Keratinocyte (primary cell): ENCODE measurements at regions not wholly inside any gene's neighbourhood (a gene's known extent, or its start where the extent isn't known, plus 50 kb on each side); places are given as distances from the start of the nearest gene placed in this dataset.

Experiments used
- DNase-seq: peaks from one replicate; pipeline ENCODE4 v3.0.0-alpha.2; 2011; ENCODE audit warnings: low read depth, missing footprints, low spot score
- FAIRE-seq: peaks from 2 replicates; lab custom pipeline; 2011; peaks lifted over from hg19 to GRCh38; lab: Jason Lieb, UNC
- H2AFZ ChIP-seq: 2 replicates; pipeline ENCODE4 v1.6.0; 2012; ENCODE audit warnings: low read length, control low read depth, inconsistent platforms; ENCODE audit not compliant: control insufficient read depth
- H3K27ac ChIP-seq: 2 replicates; pipeline ENCODE4 v1.5.1; 2011; ENCODE audit warnings: low read length; ENCODE audit not compliant: control insufficient read depth, insufficient read depth
- H3K27me3 ChIP-seq: 3 replicates; pipeline ENCODE4 v1.6.0; 2011; ENCODE audit warnings: low read length; ENCODE audit not compliant: control insufficient read depth, insufficient read depth; ENCODE audit errors: extremely low read depth
- H3K36me3 ChIP-seq, 2 experiments: 2 replicates in 1 of 2; 3 replicates in 1 of 2; pipeline ENCODE4 v1.5.1; 2011; ENCODE audit warnings: low read length in 2 of 2, mild to moderate bottlenecking in 1 of 2; ENCODE audit not compliant: control insufficient read depth in 2 of 2, insufficient read depth in 2 of 2; ENCODE audit errors: extremely low read depth in 1 of 2
- H3K4me1 ChIP-seq: 3 replicates; pipeline ENCODE4 v1.5.1; 2011; ENCODE audit warnings: low read length; ENCODE audit not compliant: control insufficient read depth, insufficient read depth; ENCODE audit errors: extremely low read depth
- H3K4me2 ChIP-seq: 3 replicates; pipeline ENCODE4 v1.6.0; 2011; ENCODE audit warnings: low read depth, low read length; ENCODE audit not compliant: control insufficient read depth, insufficient read depth; ENCODE audit errors: extremely low read depth
- H3K4me3 ChIP-seq, 3 experiments: fragments of 200-600 bp in 1 of 3; sonication (generic) in 1 of 3; 2 replicates in 2 of 3; 3 replicates in 1 of 3; pipeline ENCODE4 v1.5.1; 2011 to 2016; ENCODE audit warnings: low read length in 3 of 3, mild to moderate bottlenecking in 3 of 3, control low read depth in 2 of 3, inconsistent platforms in 1 of 3, low read depth in 1 of 3, mixed read lengths in 1 of 3, mixed run types in 1 of 3, moderate library complexity in 1 of 3; ENCODE audit not compliant: control insufficient read depth in 2 of 3, insufficient read depth in 2 of 3; ENCODE audit errors: extremely low read depth in 1 of 3
- H3K79me2 ChIP-seq: 2 replicates; pipeline ENCODE4 v1.6.0; 2012; ENCODE audit warnings: low read length; ENCODE audit not compliant: control insufficient read depth, insufficient read depth
- H3K9ac ChIP-seq: 3 replicates; pipeline ENCODE4 v1.6.0; 2011; ENCODE audit warnings: low read length; ENCODE audit not compliant: control insufficient read depth, insufficient read depth; ENCODE audit errors: extremely low read depth
- H3K9me1 ChIP-seq: 3 replicates; pipeline ENCODE4 v1.6.0; 2011; ENCODE audit warnings: low read length; ENCODE audit not compliant: control insufficient read depth, insufficient read depth; ENCODE audit errors: extremely low read depth
- H3K9me3 ChIP-seq: 2 replicates; pipeline ENCODE4 v1.5.1; 2012; ENCODE audit warnings: low read depth, low read length; ENCODE audit not compliant: control insufficient read depth
- H4K20me1 ChIP-seq: 3 replicates; pipeline ENCODE4 v1.6.0; 2011; ENCODE audit warnings: low read length; ENCODE audit not compliant: control insufficient read depth, insufficient read depth; ENCODE audit errors: extremely low read depth
- EZH2 ChIP-seq: IDR thresholded peaks from one replicate; pipeline ENCODE4 v1.6.1; 2012; ENCODE audit warnings: inconsistent platforms, mild to moderate bottlenecking, low read length, moderate library complexity
- dilution Hi-C: fragments of 300-500 bp; cut with MboI; formaldehyde crosslinking; loops from one replicate; pipeline ENCODE4 v1.7.0; 2020; ENCODE audit warnings: low sequenced_read_pairs; ENCODE audit not compliant: extremely low pct_ligation_motif_present
- TF ChIP-seq, protein P1 (sequence below), 3 experiments: IDR thresholded peaks in 1 of 3; conservative IDR thresholded peaks in 1 of 3; optimal IDR thresholded peaks in 1 of 3; 2 replicates in 2 of 3; 3 replicates in 1 of 3; pipeline versions ENCODE3 to v1.5.1; 2011; ENCODE audit warnings: low read length in 3 of 3, mild to moderate bottlenecking in 3 of 3, moderate library complexity in 2 of 3, control low read depth in 1 of 3, inconsistent platforms in 1 of 3; ENCODE audit not compliant: insufficient read depth in 2 of 3; ENCODE audit errors: extremely low read depth in 1 of 3

DNA sequence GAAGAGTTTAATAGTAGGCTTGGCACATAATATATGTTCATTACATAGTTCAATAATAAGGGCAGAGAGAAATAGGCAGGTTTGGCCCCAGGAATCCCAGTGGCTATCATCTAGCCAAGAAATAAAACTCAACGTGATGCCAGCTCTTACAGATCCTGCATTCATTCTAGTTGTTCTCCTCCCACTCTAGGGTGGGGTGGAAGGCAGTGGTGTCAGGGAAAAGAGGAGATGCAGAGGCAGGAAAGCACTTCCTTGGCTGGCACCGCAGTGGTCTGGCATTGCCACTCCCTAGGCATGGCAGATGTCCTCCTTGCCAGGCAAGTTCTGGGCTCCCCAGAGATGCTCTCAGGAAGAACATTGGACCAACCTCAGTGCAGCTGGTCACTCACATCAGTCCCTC is 383.6 kb downstream of the GRIN2B start:
- H4K20me1 ChIP-seq = no peaks in the 10 kb centered on the region
- dilution Hi-C loops = no loop called here
- no peak overlapping the region for H3K4me2 ChIP-seq
- H3K9me3 ChIP-seq = no peaks in the 10 kb centered on the region
- FAIRE-seq = no peak
- no peaks in the 10 kb centered on the region for H3K4me1 ChIP-seq
- H2AFZ ChIP-seq = no peak overlapping the region
- H3K27me3 ChIP-seq = no peaks in the 10 kb centered on the region
- no peak overlapping the region for H3K27ac ChIP-seq
- H3K9ac ChIP-seq = no peak overlapping the region
- H3K79me2 ChIP-seq = no peaks in the 10 kb centered on the region
- TF ChIP-seq EZH2 = no peak
- TF ChIP-seq, protein P1, sequence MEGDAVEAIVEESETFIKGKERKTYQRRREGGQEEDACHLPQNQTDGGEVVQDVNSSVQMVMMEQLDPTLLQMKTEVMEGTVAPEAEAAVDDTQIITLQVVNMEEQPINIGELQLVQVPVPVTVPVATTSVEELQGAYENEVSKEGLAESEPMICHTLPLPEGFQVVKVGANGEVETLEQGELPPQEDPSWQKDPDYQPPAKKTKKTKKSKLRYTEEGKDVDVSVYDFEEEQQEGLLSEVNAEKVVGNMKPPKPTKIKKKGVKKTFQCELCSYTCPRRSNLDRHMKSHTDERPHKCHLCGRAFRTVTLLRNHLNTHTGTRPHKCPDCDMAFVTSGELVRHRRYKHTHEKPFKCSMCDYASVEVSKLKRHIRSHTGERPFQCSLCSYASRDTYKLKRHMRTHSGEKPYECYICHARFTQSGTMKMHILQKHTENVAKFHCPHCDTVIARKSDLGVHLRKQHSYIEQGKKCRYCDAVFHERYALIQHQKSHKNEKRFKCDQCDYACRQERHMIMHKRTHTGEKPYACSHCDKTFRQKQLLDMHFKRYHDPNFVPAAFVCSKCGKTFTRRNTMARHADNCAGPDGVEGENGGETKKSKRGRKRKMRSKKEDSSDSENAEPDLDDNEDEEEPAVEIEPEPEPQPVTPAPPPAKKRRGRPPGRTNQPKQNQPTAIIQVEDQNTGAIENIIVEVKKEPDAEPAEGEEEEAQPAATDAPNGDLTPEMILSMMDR (optimal IDR thresholded peaks at IDR 0.05 in 1 of 3, IDR thresholded peaks at IDR 0.05 in 1 of 3, conservative IDR thresholded peaks at IDR 0.05 in 1 of 3; ENCODE audit: extremely low read depth in 1 of 3, insufficient read depth in 2 of 3, low read length in 3 of 3) = no peak
- no peak for DNase-seq
- H3K4me3 ChIP-seq = no peak overlapping the region
- no peaks in the 10 kb centered on the region for H3K9me1 ChIP-seq
- H3K36me3 ChIP-seq = no peaks in the 10 kb centered on the region

DNA sequence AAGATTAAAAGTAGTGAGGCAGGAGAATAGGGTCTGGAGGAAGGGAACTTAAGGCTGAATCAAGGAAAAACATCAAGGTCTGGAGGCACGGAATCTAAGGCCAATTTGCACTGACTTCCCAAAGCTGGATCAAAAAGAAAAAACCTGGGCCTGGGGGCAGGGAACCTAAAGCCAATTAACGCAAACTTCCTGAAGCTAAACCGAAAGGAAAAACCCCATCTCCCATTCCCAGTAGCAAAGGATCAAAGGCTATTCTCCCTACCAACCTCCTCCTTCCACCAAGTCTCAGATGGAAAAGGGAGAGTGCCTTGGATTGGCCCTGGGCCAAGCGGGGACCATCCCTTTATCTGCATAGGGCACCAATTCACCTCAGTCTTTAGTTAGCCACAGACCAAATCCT is 384.2 kb downstream of the GRIN2B start:
- H3K79me2 ChIP-seq = no peaks in the 10 kb centered on the region
- no peak overlapping the region for H2AFZ ChIP-seq
- no peaks in the 10 kb centered on the region for H3K27me3 ChIP-seq
- H4K20me1 ChIP-seq = no peaks in the 10 kb centered on the region
- H3K9me3 ChIP-seq = no peaks in the 10 kb centered on the region
- no peak overlapping the region for H3K4me2 ChIP-seq
- H3K9ac ChIP-seq = no peak overlapping the region
- H3K4me1 ChIP-seq = no peaks in the 10 kb centered on the region
- no peaks in the 10 kb centered on the region for H3K36me3 ChIP-seq
- no peak for DNase-seq
- H3K27ac ChIP-seq = no peak overlapping the region
- no peak overlapping the region for H3K4me3 ChIP-seq
- FAIRE-seq = no peak
- no peaks in the 10 kb centered on the region for H3K9me1 ChIP-seq
- dilution Hi-C loops = no loop called here
- TF ChIP-seq, protein P1 (optimal IDR thresholded peaks at IDR 0.05 in 1 of 3, IDR thresholded peaks at IDR 0.05 in 1 of 3, conservative IDR thresholded peaks at IDR 0.05 in 1 of 3; ENCODE audit: extremely low read depth in 1 of 3, insufficient read depth in 2 of 3, low read length in 3 of 3) = no peak
